ENCODE measurements at regions not wholly inside any gene's neighbourhood (a gene's known extent, or its start where the extent isn't known, plus 50 kb on each side); places are given as distances from the start of the nearest gene placed in this dataset.

DNA sequence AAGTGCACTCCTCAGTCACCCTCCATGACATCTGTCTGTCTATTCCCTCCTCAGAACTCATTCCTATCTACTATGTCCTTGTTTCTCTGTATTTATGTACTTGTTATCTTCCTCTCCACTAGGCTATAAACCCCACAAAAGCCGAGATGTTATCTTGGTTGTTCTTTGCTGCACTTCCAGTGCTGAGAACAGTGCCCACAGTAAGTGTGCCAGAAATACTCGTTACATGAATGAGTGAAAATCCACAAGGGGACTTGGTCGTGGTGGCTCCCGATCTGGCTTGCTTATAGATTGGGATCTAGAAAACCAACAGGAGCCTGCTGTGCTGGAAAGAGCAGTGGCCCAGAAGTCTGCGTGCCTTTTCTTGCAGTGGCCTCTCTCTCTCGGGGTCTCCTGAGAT is 111.9 kb upstream of the PRMT8 start:
- TF ChIP-seq CTCF (conservative IDR thresholded peaks at IDR 0.05; ENCODE audit: low read depth, low read length) (no peak), MAFK (IDR thresholded peaks at IDR 0.05; ENCODE audit: low read depth, low read length) (no peak), BHLHE40 (IDR thresholded peaks at IDR 0.05; ENCODE audit: low read depth, low read length) (no peak), POLR2A (IDR thresholded peaks at IDR 0.05; ENCODE audit: low read depth, low read length) (no peak), CHD1 (IDR thresholded peaks at IDR 0.05; ENCODE audit: low read depth, low read length) (no peak), CEBPB (IDR thresholded peaks at IDR 0.05; ENCODE audit: low read depth, low read length) (no peak), SMC3 (IDR thresholded peaks at IDR 0.05; ENCODE audit: low read depth, low read length) (no peak), RAD21 (IDR thresholded peaks at IDR 0.05; ENCODE audit: low read length) (no peak), RFX5 (IDR thresholded peaks at IDR 0.05; ENCODE audit: low read depth, low read length) (no peak)

Data from IMR-90 (cell line).